ENCODE measurements at regions not wholly inside any gene's neighbourhood (a gene's known extent, or its start where the extent isn't known, plus 50 kb on each side); places are given as distances from the start of the nearest gene placed in this dataset.

DNA sequence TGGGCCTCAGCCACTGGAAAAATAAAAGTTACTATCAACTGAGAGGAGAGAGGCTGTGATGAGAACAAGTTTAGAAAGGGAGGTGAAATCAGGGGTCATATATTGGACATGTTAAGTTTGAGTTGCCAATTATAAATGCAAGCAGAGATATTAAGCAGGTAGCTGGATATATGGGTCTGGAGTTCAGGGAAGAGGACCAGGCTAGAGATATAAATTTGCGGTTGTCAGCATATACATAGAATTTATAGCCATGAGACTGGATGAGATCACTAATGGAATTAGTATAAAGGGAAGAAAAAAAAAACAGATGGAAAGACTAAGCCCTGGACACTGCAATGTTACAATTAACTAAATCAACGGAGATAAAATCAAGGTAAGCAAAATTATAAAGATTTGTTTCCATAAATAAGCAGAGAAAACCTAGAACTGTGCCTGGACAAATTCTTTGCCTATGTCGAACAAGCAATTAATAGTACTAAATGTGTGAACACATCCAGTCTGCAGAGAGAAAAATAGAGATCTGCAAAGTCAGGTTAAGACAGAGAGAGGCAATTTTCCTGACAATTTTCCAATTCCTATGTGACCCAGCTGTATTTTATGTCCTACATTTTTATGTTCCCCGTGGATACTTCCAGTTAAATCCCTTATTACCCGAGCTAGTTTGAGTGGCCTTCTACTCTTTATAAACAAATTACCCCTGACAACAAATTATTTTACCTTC is 265.4 kb downstream of the GASK1B start:
- intact Hi-C loops (cut with DNase I, micrococcal nuclease), result no loop called here
- H3K9me3 Mint-ChIP-seq, result no peaks in the 10 kb centered on the region

DNA sequence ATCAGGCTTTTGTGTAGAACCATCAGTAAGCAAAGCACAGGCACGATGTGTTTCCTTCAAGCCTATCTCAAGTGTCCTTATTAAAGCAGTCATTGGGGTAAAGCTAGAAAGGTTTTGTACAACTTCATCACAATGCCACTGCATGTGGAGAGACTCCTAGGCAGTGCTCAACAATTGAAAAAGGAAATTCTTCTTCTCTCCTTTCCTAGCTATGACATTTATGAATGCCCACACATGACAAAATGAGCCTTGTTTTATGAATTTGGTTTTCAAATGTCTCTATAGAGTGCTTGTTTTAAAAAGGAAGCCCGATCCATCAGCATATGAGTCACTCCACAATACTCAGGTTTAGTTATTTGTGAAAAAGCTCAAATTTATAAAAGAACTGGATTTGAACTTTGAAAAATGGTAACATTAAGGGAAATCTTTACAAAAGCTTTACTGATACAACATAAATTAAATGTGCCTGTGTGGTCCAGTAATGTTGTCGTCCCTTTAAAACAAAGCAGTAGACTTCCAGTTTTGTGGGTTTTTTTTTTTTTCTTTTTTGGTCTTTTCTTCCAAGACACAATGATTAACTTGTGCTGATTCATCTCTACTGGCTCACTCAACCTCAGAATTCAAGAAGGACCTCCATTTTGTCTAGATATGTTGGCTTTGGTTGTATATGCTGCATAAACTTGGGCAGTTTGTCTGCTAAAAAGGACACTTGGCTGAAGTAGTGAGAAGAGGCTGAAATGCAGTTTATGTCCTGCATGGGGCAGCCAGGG is 273.8 kb downstream of the GASK1B start:
- no peaks in the 10 kb centered on the region for H3K36me3 ChIP-seq (ENCODE audit: insufficient read depth, low read length)
- CTCF ChIA-PET, result no interaction called here
- no peak for ATAC-seq (ENCODE audit: poor library complexity)

More for the DNA sequence above, 265.4 kb downstream of the GASK1B start:
- Histone ChIP-seq H3K4me3 (ENCODE audit: low read length) (no peak overlapping the region), H3K36me3 (ENCODE audit: insufficient read depth, low read length) (no peaks in the 10 kb centered on the region), H3K27me3 (ENCODE audit: control insufficient read depth in 1 of 2, insufficient read depth in 2 of 2, low read length in 2 of 2) (no peaks in the 10 kb centered on the region), H3K27ac (ENCODE audit: low read depth in 1 of 2, low read length in 2 of 2) (no peak overlapping the region), H3K9me3 (ENCODE audit: control insufficient read depth in 1 of 2, insufficient read depth in 1 of 2, low read length in 2 of 2) (no peaks in the 10 kb centered on the region), H3K4me1 (ENCODE audit: insufficient read depth, low read length) (no peaks in the 10 kb centered on the region)
- TF ChIP-seq, protein P1, sequence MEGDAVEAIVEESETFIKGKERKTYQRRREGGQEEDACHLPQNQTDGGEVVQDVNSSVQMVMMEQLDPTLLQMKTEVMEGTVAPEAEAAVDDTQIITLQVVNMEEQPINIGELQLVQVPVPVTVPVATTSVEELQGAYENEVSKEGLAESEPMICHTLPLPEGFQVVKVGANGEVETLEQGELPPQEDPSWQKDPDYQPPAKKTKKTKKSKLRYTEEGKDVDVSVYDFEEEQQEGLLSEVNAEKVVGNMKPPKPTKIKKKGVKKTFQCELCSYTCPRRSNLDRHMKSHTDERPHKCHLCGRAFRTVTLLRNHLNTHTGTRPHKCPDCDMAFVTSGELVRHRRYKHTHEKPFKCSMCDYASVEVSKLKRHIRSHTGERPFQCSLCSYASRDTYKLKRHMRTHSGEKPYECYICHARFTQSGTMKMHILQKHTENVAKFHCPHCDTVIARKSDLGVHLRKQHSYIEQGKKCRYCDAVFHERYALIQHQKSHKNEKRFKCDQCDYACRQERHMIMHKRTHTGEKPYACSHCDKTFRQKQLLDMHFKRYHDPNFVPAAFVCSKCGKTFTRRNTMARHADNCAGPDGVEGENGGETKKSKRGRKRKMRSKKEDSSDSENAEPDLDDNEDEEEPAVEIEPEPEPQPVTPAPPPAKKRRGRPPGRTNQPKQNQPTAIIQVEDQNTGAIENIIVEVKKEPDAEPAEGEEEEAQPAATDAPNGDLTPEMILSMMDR (IDR thresholded peaks at IDR 0.05), result no peak
- ChIA-PET CTCF (no interaction called here), POLR2A (no interaction called here)
- H3K4me3 Mint-ChIP-seq, result no peak overlapping the region
- no peak overlapping the region for H3K27ac Mint-ChIP-seq
- DNase-seq (no peak), ATAC-seq (ENCODE audit: poor library complexity) (no peak)
- H3K27me3 Mint-ChIP-seq, result no peaks in the 10 kb centered on the region
- no peaks in the 10 kb centered on the region for H3K36me3 Mint-ChIP-seq (ENCODE audit: low read depth)
- no peaks in the 10 kb centered on the region for H3K4me1 Mint-ChIP-seq (ENCODE audit: low read depth)

DNA sequence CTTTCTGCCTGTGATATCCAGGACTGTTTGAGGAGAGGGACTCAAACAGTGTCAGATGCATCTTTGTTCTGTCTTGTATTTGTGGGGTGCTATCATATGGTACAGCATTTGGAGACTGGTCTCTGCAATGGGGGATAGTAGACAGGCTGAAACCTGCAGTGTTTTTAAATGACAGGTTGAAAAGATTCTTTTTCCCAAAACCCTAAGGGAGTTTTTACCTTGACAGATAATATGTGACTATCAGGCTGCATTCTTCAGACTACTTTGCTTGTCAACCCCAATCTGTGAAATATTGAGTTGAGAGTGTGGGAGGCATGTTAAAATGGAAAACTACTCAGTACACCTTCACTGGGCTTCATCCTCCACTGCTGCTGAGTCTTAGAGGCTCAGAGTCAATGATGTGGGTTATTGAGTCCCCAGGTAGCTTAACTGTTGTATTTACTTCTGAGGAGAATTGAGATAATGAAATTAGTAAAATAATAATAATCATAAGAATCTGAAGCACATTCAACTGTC is 274.9 kb downstream of the GASK1B start:
- TF ChIP-seq, protein P1 (IDR thresholded peaks at IDR 0.05), result no peak
- ATAC-seq (ENCODE audit: poor library complexity) (no peak), DNase-seq (no peak)
- ChIA-PET CTCF (no interaction called here), POLR2A (no interaction called here)
- no peaks in the 10 kb centered on the region for H3K27me3 Mint-ChIP-seq
- no peaks in the 10 kb centered on the region for H3K4me1 Mint-ChIP-seq (ENCODE audit: low read depth)
- H3K4me3 ChIP-seq (ENCODE audit: low read length), result no peak overlapping the region
- intact Hi-C loops (cut with DNase I, micrococcal nuclease), result no loop called here
- H3K4me3 Mint-ChIP-seq, result no peak overlapping the region
- no peaks in the 10 kb centered on the region for H3K27me3 ChIP-seq (ENCODE audit: control insufficient read depth in 1 of 2, insufficient read depth in 2 of 2, low read length in 2 of 2)
- no peaks in the 10 kb centered on the region for H3K36me3 ChIP-seq (ENCODE audit: insufficient read depth, low read length)
- H3K27ac Mint-ChIP-seq, result no peak overlapping the region
- H3K9me3 Mint-ChIP-seq, result no peaks in the 10 kb centered on the region
- H3K36me3 Mint-ChIP-seq (ENCODE audit: low read depth), result no peaks in the 10 kb centered on the region
- H3K4me1 ChIP-seq (ENCODE audit: insufficient read depth, low read length), result no peaks in the 10 kb centered on the region
- H3K9me3 ChIP-seq (ENCODE audit: control insufficient read depth in 1 of 2, insufficient read depth in 1 of 2, low read length in 2 of 2), result no peaks in the 10 kb centered on the region
- no peak overlapping the region for H3K27ac ChIP-seq (ENCODE audit: low read depth in 1 of 2, low read length in 2 of 2)

More for the DNA sequence above, 273.8 kb downstream of the GASK1B start:
- no peaks in the 10 kb centered on the region for H3K4me1 ChIP-seq (ENCODE audit: insufficient read depth, low read length)
- POLR2A ChIA-PET, result no interaction called here
- Mint-ChIP-seq H3K27ac (no peak overlapping the region), H3K4me1 (ENCODE audit: low read depth) (no peaks in the 10 kb centered on the region), H3K36me3 (ENCODE audit: low read depth) (no peaks in the 10 kb centered on the region), H3K9me3 (no peaks in the 10 kb centered on the region), H3K27me3 (no peaks in the 10 kb centered on the region), H3K4me3 (no peak overlapping the region)
- H3K27me3 ChIP-seq (ENCODE audit: control insufficient read depth in 1 of 2, insufficient read depth in 2 of 2, low read length in 2 of 2), result no peaks in the 10 kb centered on the region
- TF ChIP-seq, protein P1 (IDR thresholded peaks at IDR 0.05), result no peak
- DNase-seq, result no peak
- no peak overlapping the region for H3K27ac ChIP-seq (ENCODE audit: low read depth in 1 of 2, low read length in 2 of 2)
- no peaks in the 10 kb centered on the region for H3K9me3 ChIP-seq (ENCODE audit: control insufficient read depth in 1 of 2, insufficient read depth in 1 of 2, low read length in 2 of 2)
- intact Hi-C loops (cut with DNase I, micrococcal nuclease), result no loop called here
- no peak overlapping the region for H3K4me3 ChIP-seq (ENCODE audit: low read length)
